AG10803 (cell line): ENCODE measurements at regions not wholly inside any gene's neighbourhood (a gene's known extent, or its start where the extent isn't known, plus 50 kb on each side); places are given as distances from the start of the nearest gene placed in this dataset.

Experiments
- DNase-seq: peaks from one replicate; pipeline ENCODE4 v3.0.0; 2010; ENCODE audit warnings: low read depth
- H3K4me3 ChIP-seq: 2 replicates; pipeline ENCODE4 v1.5.1; 2011; ENCODE audit warnings: mild to moderate bottlenecking, low read length, control low read depth
- TF ChIP-seq, protein P1 (sequence below): conservative IDR thresholded peaks from 2 replicates; pipeline ENCODE4 v1.5.1; 2011; ENCODE audit warnings: mild to moderate bottlenecking, low read length, control low read depth, inconsistent platforms

- DNase-seq: no peak
- no peak overlapping the region for H3K4me3 ChIP-seq
- TF ChIP-seq, protein P1, sequence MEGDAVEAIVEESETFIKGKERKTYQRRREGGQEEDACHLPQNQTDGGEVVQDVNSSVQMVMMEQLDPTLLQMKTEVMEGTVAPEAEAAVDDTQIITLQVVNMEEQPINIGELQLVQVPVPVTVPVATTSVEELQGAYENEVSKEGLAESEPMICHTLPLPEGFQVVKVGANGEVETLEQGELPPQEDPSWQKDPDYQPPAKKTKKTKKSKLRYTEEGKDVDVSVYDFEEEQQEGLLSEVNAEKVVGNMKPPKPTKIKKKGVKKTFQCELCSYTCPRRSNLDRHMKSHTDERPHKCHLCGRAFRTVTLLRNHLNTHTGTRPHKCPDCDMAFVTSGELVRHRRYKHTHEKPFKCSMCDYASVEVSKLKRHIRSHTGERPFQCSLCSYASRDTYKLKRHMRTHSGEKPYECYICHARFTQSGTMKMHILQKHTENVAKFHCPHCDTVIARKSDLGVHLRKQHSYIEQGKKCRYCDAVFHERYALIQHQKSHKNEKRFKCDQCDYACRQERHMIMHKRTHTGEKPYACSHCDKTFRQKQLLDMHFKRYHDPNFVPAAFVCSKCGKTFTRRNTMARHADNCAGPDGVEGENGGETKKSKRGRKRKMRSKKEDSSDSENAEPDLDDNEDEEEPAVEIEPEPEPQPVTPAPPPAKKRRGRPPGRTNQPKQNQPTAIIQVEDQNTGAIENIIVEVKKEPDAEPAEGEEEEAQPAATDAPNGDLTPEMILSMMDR: no peak
Measured at GRCh38 chr6:87903323-87903722, 144.3 kb upstream of the SPACA1 start.

- H3K4me3 ChIP-seq: no peak overlapping the region
- TF ChIP-seq, protein P1: no peak
- DNase-seq: no peak
Measured at GRCh38 chr6:87902383-87902782, 145.3 kb upstream of the SPACA1 start.

- TF ChIP-seq, protein P1: no peak
- no peak for DNase-seq
- no peak overlapping the region for H3K4me3 ChIP-seq
Measured at GRCh38 chr6:87901613-87902012, 146.0 kb upstream of the SPACA1 start.

- H3K4me3 ChIP-seq: no peak overlapping the region
- DNase-seq: no peak
- TF ChIP-seq, protein P1: no peak
Measured at GRCh38 chr6:87900160-87900698, 147.4 kb upstream of the SPACA1 start.

DNA sequence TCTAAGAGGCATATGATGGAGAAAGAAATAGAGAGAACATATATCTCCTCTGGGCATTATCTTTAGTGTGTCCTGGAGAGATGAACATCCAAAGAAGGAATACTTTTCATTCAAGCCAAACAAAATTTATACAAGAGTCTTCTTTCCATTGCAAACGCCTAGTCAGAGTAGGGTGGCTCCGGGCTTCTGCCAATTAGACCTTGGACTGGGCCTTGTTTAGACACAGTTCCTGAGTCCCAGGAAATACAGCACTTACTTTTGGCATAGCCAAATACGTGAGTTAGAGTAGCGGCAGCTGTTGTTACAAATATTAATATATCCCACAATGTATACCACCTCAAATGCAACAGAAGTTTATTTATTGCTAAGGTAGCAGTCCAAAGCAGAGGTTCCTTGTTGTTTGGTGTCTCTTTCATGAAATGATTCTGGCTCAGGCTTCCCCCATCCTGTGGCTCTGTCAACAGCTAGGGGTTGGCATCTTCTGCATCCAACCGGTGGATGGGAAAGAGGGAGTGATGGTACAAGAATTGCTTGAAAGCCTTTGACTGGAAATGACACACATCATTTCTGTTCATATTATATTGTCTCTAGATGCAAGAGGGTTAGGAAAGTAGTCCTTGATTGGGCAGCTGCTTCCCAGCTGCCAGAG, 148.0 kb upstream of the SPACA1 start:
- DNase-seq: no peak
- H3K4me3 ChIP-seq: no peak overlapping the region
- TF ChIP-seq, protein P1: no peak

DNA sequence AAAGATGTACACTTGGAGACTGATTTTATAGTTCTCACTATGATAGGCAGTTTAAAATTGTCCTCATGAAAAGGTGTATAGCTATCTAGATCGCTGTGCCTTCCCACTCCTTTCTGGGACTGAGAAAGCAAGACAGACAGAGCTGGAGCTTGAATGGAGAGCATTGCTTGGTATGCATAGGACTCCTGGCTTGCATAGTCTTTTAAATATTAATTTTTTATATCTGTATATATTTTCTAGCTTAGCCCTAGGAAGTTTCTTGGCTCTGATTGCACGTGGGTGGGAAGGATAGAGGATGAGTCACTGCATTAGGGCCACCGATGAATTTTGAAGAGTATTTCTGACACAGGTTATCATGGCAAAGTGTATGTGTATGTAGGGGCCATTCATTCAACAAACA, 150.0 kb upstream of the SPACA1 start:
- DNase-seq: no peak
- TF ChIP-seq, protein P1: no peak
- H3K4me3 ChIP-seq: no peak overlapping the region

- no peak overlapping the region for H3K4me3 ChIP-seq
- TF ChIP-seq, protein P1: no peak
- no peak for DNase-seq
Measured at GRCh38 chr6:87897013-87897412, 150.6 kb upstream of the SPACA1 start.
